ENCODE measurements at regions not wholly inside any gene's neighbourhood (a gene's known extent, or its start where the extent isn't known, plus 50 kb on each side); places are given as distances from the start of the nearest gene placed in this dataset.

DNA sequence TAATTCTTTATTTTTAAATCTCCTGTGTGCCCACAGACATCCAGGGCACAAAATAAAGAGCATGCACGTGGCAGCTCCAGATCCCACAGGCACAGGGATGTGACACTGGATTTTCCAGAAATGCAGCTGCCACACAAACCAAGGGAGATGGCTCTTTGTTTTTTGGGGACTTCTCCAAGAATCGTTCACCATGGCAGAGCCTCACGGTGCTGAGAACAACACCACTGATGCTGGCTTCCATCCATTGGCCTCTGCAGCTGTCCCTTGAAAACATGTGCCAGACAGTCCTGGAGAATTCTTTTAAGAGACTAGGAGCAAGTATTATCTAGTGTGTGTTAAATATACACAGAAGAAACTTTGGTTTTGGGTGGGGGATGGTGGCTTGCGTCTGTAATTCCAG lies 73.2 kb upstream of the SLC22A11 start (continued):
- TF ChIP-seq, protein P1, sequence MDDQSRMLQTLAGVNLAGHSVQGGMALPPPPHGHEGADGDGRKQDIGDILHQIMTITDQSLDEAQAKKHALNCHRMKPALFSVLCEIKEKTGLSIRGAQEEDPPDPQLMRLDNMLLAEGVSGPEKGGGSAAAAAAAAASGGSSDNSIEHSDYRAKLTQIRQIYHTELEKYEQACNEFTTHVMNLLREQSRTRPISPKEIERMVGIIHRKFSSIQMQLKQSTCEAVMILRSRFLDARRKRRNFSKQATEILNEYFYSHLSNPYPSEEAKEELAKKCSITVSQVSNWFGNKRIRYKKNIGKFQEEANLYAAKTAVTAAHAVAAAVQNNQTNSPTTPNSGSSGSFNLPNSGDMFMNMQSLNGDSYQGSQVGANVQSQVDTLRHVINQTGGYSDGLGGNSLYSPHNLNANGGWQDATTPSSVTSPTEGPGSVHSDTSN (IDR thresholded peaks at IDR 0.05; ENCODE audit: insufficient replicate concordance, low read depth, low read length), result no peak

DNA sequence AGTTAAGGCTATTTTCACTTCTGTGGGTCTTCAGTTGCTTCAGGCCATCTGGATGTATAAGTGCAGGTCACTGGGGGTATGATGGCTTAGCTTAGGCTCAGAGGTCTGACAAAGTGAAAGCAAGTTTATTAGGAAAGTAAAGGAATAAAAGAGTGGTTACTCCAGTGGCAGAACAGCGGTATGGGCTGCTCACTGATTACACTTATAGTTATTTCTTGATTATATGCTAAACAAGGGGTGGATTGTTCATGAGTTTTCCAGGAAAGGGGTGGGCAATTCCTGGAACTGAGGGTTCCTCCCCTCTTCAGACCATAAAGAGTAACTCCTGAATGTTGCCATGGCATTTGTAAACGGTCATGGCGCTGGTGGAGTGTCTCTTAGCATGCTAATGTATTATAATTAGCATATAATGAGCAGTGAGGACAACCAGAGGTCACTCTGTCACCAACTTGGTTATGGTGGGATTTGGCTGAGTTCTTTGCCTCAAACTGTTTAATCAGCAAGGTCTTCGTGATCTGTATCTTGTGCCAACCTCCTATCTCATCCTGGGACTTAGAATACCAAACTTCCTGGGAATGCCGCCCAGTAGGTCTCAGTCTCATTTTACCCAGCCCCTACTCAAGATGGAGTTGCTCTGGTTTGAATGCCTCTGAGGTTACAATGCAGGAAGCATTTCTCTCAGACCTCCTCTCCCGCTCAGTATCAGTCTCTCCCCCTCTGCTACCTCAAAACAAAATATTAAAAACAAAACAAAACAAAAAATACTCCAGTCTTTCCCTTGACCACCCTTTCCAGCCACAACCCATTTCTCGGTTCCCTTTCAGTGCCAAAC lies 71.3 kb upstream of the SLC22A11 start:
- Histone ChIP-seq H3K4me3 (no peak overlapping the region), H3K9ac (ENCODE audit: control insufficient read depth, insufficient read depth, low read length) (no peak overlapping the region), H3K4me2 (ENCODE audit: control insufficient read depth, insufficient read depth) (no peak overlapping the region), H3K9me3 (replicated peaks; ENCODE audit: control insufficient read depth, insufficient read depth, low read length) (no peaks in the 10 kb centered on the region), H3K79me2 (ENCODE audit: control insufficient read depth, insufficient read depth, low read length) (no peaks in the 10 kb centered on the region), H3K27ac (ENCODE audit: control insufficient read depth, insufficient read depth) (no peak overlapping the region), H3K36me3 (ENCODE audit: control insufficient read depth in 2 of 2, insufficient read depth in 2 of 2, low read length in 1 of 2) (no peaks in the 10 kb centered on the region), H2AFZ (ENCODE audit: control insufficient read depth, low read depth, low read length) (no peak overlapping the region), H3K4me1 (ENCODE audit: control insufficient read depth, insufficient read depth, low read length) (no peaks in the 10 kb centered on the region), H4K20me1 (ENCODE audit: control insufficient read depth, insufficient read depth) (no peaks in the 10 kb centered on the region), H3K27me3 (replicated peaks in 1 of 2; ENCODE audit: control insufficient read depth in 2 of 2, insufficient read depth in 2 of 2, low read length in 1 of 2) (no peaks in the 10 kb centered on the region; a peak in 2 of 4 replicates)
- no peak for TF ChIP-seq NBN (IDR thresholded peaks at IDR 0.05)
- no peak for TF ChIP-seq PAX5 (IDR thresholded peaks at IDR 0.05; ENCODE audit: borderline replicate concordance, low read depth, low read length)
- no peak for TF ChIP-seq BCL11A (IDR thresholded peaks at IDR 0.05; ENCODE audit: low read depth, low read length)
- TF ChIP-seq, protein P2, sequence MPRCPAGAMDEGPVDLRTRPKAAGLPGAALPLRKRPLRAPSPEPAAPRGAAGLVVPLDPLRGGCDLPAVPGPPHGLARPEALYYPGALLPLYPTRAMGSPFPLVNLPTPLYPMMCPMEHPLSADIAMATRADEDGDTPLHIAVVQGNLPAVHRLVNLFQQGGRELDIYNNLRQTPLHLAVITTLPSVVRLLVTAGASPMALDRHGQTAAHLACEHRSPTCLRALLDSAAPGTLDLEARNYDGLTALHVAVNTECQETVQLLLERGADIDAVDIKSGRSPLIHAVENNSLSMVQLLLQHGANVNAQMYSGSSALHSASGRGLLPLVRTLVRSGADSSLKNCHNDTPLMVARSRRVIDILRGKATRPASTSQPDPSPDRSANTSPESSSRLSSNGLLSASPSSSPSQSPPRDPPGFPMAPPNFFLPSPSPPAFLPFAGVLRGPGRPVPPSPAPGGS (IDR thresholded peaks at IDR 0.05; ENCODE audit: borderline replicate concordance, insufficient read depth, low read depth, low read length, poor library complexity, severe bottlenecking), result no peak
- no peak for TF ChIP-seq FOXK2 (IDR thresholded peaks at IDR 0.05)
- TF ChIP-seq CTCF (IDR thresholded peaks at IDR 0.05 in 2 of 3, conservative IDR thresholded peaks at IDR 0.05 in 1 of 3; ENCODE audit: control insufficient read depth in 2 of 3, extremely low read depth in 1 of 3, insufficient read depth in 1 of 3, low read depth in 3 of 3, low read length in 3 of 3), result no peak
- no peak for TF ChIP-seq WRNIP1 (IDR thresholded peaks at IDR 0.05; ENCODE audit: borderline replicate concordance, low read depth, low read length)
- no peak for TF ChIP-seq MXI1 (IDR thresholded peaks at IDR 0.05; ENCODE audit: low read depth, low read length)
- no peak for TF ChIP-seq ZNF384 (IDR thresholded peaks at IDR 0.05; ENCODE audit: borderline replicate concordance, low read depth, low read length)
- no peak for TF ChIP-seq IRF4 (IDR thresholded peaks at IDR 0.05; ENCODE audit: low read depth, low read length)
- no peak for TF ChIP-seq BRCA1 (IDR thresholded peaks at IDR 0.05; ENCODE audit: low read depth, low read length)
- in situ Hi-C loops (cut with MboI) (no loop called here), intact Hi-C loops (cut with micrococcal nuclease; ENCODE audit: unreplicated experiment) (no loop called here)
- ChIA-PET RAD21 (ENCODE audit: unreplicated experiment) (no interaction called here), SMC1A (ENCODE audit: uncharacterized antibody, unreplicated experiment) (no interaction called here), CTCF (interaction anchor here (0.5 kb wide), 1 partner anchor 160 kb away, joined by 4 read pairs; no protein-coding TSS in a partner anchor), POLR2A (no interaction called here)
- FAIRE-seq, result no peak
- DNase-seq (ENCODE audit: low read depth, low spot score), result no peak
- 21% methylated on average over 7 of the region's 7 CpGs for WGBS (ENCODE audit: insufficient coverage, insufficient replicate concordance, low lambda C conversion rate, missing lambda C conversion rate)
- ATAC-seq, result no peak
- BruUV-seq (replicated peaks), result no TSS peak

Data from GM12878 (cell line).